B cell (primary cell): ENCODE measurements at regions not wholly inside any gene's neighbourhood (a gene's known extent, or its start where the extent isn't known, plus 50 kb on each side); places are given as distances from the start of the nearest gene placed in this dataset.

ENCODE experiments used
- ATAC-seq: fragments of 200-7000 bp; cut with Tn5 transposase; one replicate; pipeline ENCODE4 v1.10.0; 2021; ENCODE audit warnings: low read depth, mild to moderate bottlenecking, moderate number of reproducible peaks, moderate library complexity
- CTCF ChIA-PET: fragments of 350-600 bp; sonication (Branson Sonifier 250); formaldehyde crosslinking; loops from one replicate; lab custom pipeline; 2021; ENCODE audit warnings: antibody characterized with exemption, inconsistent platforms; lab: Charles Lee
- POLR2A ChIA-PET: fragments of 350-600 bp; sonication (Branson Sonifier 250); formaldehyde crosslinking; loops from one replicate; lab custom pipeline; 2021; ENCODE audit warnings: antibody characterized with exemption; lab: Charles Lee
- DNase-seq: peaks from one replicate; pipeline ENCODE4 v3.0.0; 2013
- H2AFZ ChIP-seq: 2 replicates; pipeline ENCODE4 v1.6.1; 2012; ENCODE audit warnings: mild to moderate bottlenecking, low read depth, low read length; ENCODE audit not compliant: insufficient read depth, poor library complexity, severe bottlenecking
- H3K27ac ChIP-seq, 2 donors: 1 replicate in 1 of 2; 2 replicates in 1 of 2; pipeline ENCODE4 v1.5.1; 2012 to 2013; ENCODE audit warnings: low read length in 2 of 2, mild to moderate bottlenecking in 2 of 2, moderate library complexity in 1 of 2
- H3K27me3 ChIP-seq, 4 experiments: fragments of 200-600 bp in 1 of 4; sonication (generic) in 1 of 4; replicated peaks in 1 of 4; 1 replicate in 2 of 4; 2 replicates in 2 of 4; pipeline versions ENCODE4 v1.6.1 to v1.7.0; 2013 to 2016; ENCODE audit warnings: low read length in 3 of 4, mild to moderate bottlenecking in 2 of 4, mixed read lengths in 1 of 4, moderate library complexity in 1 of 4; ENCODE audit not compliant: insufficient read depth in 4 of 4, control insufficient read depth in 3 of 4; ENCODE audit errors: control extremely low read depth in 1 of 4
- H3K36me3 ChIP-seq, 2 experiments: replicated peaks in 1 of 2; 1 replicate in 1 of 2; 2 replicates in 1 of 2; pipeline versions ENCODE4 v1.6.1 to v1.7.1; 2013; ENCODE audit warnings: low read length in 1 of 2; ENCODE audit not compliant: insufficient read depth in 2 of 2, control insufficient read depth in 1 of 2; ENCODE audit errors: control extremely low read depth in 1 of 2, extremely low read depth in 1 of 2
- H3K4me1 ChIP-seq, 2 donors: fragments of 200-600 bp in 1 of 2; sonication (generic) in 1 of 2; 1 replicate in 1 of 2; 2 replicates in 1 of 2; pipeline versions ENCODE4 v1.5.1 to v1.6.1; 2013 to 2017; ENCODE audit warnings: low read length in 2 of 2; ENCODE audit not compliant: control insufficient read depth in 2 of 2, insufficient read depth in 2 of 2
- H3K4me2 ChIP-seq: replicated peaks from 2 replicates; pipeline ENCODE3; 2012; ENCODE audit warnings: mild to moderate bottlenecking, low read depth, low read length; ENCODE audit not compliant: poor library complexity, severe bottlenecking
- H3K4me3 ChIP-seq, 5 experiments: fragments of 200-600 bp in 1 of 5; sonication (generic) in 1 of 5; 1 replicate in 3 of 5; 2 replicates in 2 of 5; pipeline versions ENCODE4 v1.5.1 to v1.7.0; 2011 to 2016; ENCODE audit warnings: low read length in 4 of 5, mild to moderate bottlenecking in 4 of 5, low read depth in 2 of 5, control low read depth in 1 of 5, moderate library complexity in 1 of 5; ENCODE audit not compliant: insufficient read depth in 1 of 5; ENCODE audit errors: control extremely low read depth in 1 of 5, extremely low read depth in 1 of 5
- H3K79me2 ChIP-seq: fragments of 200-600 bp; sonication (generic); one replicate; pipeline ENCODE4 v1.6.0; 2016; ENCODE audit warnings: low read length; ENCODE audit not compliant: control insufficient read depth, insufficient read depth
- H3K9ac ChIP-seq: fragments of 200-600 bp; sonication (generic); 2 replicates; pipeline ENCODE4 v1.6.1; 2017; ENCODE audit warnings: mild to moderate bottlenecking, low read length, moderate library complexity
- H3K9me3 ChIP-seq, 3 donors: one replicate each; pipeline versions ENCODE4 v1.6.1 to v1.7.1; 2013; ENCODE audit warnings: low read length in 2 of 3; ENCODE audit not compliant: control insufficient read depth in 2 of 3, insufficient read depth in 1 of 3; ENCODE audit errors: control extremely low read depth in 1 of 3
- H4K20me1 ChIP-seq: 2 replicates; pipeline ENCODE4 v1.6.0; 2012; ENCODE audit warnings: mild to moderate bottlenecking, low read length; ENCODE audit not compliant: insufficient read depth, control insufficient read depth, poor library complexity, severe bottlenecking
- H3K27ac Mint-ChIP-seq: one replicate; pipeline ENCODE4 v1.8.0; 2021; ENCODE audit warnings: mixed read lengths
- H3K27me3 Mint-ChIP-seq: one replicate; pipeline ENCODE4 v1.8.0; 2021; ENCODE audit warnings: mixed read lengths
- H3K4me1 Mint-ChIP-seq: one replicate; pipeline ENCODE4 v1.8.0; 2021; ENCODE audit warnings: mixed read lengths
- H3K4me3 Mint-ChIP-seq: one replicate; pipeline ENCODE4 v1.8.0; 2021; ENCODE audit warnings: mixed read lengths
- H3K9me3 Mint-ChIP-seq: one replicate; pipeline ENCODE4 v1.8.0; 2022; ENCODE audit warnings: mixed read lengths; ENCODE audit not compliant: insufficient read depth
- EZH2 ChIP-seq: IDR thresholded peaks from 2 replicates; pipeline ENCODE4 v1.6.1; 2012; ENCODE audit warnings: borderline replicate concordance, low read depth, mild to moderate bottlenecking, moderate library complexity, low read length; ENCODE audit not compliant: insufficient read depth, poor library complexity, severe bottlenecking
- WGBS: methylation state at CpG from one replicate; pipeline ENCODE4 v1.1.5; 2013; ENCODE audit warnings: missing lambda C conversion rate; ENCODE audit not compliant: insufficient coverage; 5-methylcytosine and 5-hydroxymethylcytosine counted together
- intact Hi-C: fragments of 100-400 bp; cut with micrococcal nuclease; formaldehyde crosslinking; loops from one replicate; pipeline ENCODE4 v1.10.0; 2022
- TF ChIP-seq, protein P1 (sequence below): fragments of 200-600 bp; IDR thresholded peaks from one replicate; pipeline ENCODE4 v1.8.0; 2022; ENCODE audit warnings: antibody characterized with exemption, mild to moderate bottlenecking

DNA sequence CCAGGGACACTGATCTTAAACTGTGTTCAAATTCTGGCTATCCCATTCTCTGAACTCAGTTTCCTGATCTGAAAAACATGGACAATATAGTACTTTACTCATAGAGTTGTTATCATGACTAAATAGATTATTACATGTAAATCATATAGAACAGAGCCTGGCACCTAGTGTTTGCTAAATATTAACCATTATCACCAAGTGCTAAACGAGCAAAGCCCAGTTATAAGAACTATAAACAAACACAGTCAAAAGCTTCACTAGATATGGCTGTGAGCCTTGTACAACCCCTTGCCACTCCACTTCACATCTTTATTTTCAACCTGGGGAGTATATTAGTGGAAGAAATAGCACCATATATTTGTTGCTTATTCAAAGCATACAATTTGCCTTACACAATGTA is 338.9 kb upstream of the CADM1 start:
- H3K27ac ChIP-seq: no peak overlapping the region
- no peak for DNase-seq
- ATAC-seq: no peak
- H3K9ac ChIP-seq: no peak overlapping the region
- no peaks in the 10 kb centered on the region for H3K4me1 Mint-ChIP-seq
- TF ChIP-seq EZH2: no peak
- TF ChIP-seq, protein P1, sequence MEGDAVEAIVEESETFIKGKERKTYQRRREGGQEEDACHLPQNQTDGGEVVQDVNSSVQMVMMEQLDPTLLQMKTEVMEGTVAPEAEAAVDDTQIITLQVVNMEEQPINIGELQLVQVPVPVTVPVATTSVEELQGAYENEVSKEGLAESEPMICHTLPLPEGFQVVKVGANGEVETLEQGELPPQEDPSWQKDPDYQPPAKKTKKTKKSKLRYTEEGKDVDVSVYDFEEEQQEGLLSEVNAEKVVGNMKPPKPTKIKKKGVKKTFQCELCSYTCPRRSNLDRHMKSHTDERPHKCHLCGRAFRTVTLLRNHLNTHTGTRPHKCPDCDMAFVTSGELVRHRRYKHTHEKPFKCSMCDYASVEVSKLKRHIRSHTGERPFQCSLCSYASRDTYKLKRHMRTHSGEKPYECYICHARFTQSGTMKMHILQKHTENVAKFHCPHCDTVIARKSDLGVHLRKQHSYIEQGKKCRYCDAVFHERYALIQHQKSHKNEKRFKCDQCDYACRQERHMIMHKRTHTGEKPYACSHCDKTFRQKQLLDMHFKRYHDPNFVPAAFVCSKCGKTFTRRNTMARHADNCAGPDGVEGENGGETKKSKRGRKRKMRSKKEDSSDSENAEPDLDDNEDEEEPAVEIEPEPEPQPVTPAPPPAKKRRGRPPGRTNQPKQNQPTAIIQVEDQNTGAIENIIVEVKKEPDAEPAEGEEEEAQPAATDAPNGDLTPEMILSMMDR: no peak
- H3K27me3 Mint-ChIP-seq: no peaks in the 10 kb centered on the region
- WGBS: no CpG with 5 or more reads among the region's 1 CpG
- H3K4me1 ChIP-seq: no peaks in the 10 kb centered on the region
- intact Hi-C loops: no loop called here
- no peak overlapping the region for H2AFZ ChIP-seq
- no peak overlapping the region for H3K4me3 ChIP-seq
- POLR2A ChIA-PET: no interaction called here
- CTCF ChIA-PET: no interaction called here
- no peaks in the 10 kb centered on the region for H3K79me2 ChIP-seq
- H3K4me3 Mint-ChIP-seq: no peak overlapping the region
- H3K27me3 ChIP-seq: no peaks in the 10 kb centered on the region
- no peaks in the 10 kb centered on the region for H3K9me3 Mint-ChIP-seq
- H3K9me3 ChIP-seq: no peaks in the 10 kb centered on the region
- H3K36me3 ChIP-seq: no peaks in the 10 kb centered on the region
- no peak overlapping the region for H3K27ac Mint-ChIP-seq
- H3K4me2 ChIP-seq: no peak overlapping the region
- no peaks in the 10 kb centered on the region for H4K20me1 ChIP-seq

DNA sequence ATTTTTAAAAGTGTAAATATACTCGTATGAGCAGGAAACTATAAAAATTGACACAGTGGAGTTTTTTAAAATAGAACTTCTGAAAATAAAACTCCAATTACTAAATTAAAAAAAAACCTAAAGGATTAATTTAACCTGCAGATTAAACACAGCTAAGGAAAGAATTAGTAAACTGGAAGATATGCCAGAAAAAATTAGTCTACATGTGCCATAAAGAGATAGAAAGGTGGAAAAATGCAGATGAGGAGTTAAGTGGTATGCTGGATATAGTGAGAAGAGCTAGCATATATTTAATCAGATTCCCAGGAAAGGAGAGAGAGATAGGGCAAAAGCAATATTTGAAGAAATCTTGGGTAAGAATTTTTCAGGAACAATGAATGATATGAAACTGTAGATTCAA is 315.8 kb upstream of the CADM1 start:
- Mint-ChIP-seq H3K9me3 (peaks cover 5% of the 10 kb centered on the region), H3K27me3 (no peaks in the 10 kb centered on the region), H3K27ac (no peak overlapping the region), H3K4me1 (no peaks in the 10 kb centered on the region), H3K4me3 (no peak overlapping the region)
- WGBS: no CpG with 5 or more reads among the region's 1 CpG
- H2AFZ ChIP-seq: no peak overlapping the region
- no peaks in the 10 kb centered on the region for H3K27me3 ChIP-seq
- no peaks in the 10 kb centered on the region for H3K4me1 ChIP-seq
- no peak for TF ChIP-seq EZH2
- TF ChIP-seq, protein P1: no peak
- DNase-seq (no peak), ATAC-seq (no peak)
- H3K36me3 ChIP-seq: no peaks in the 10 kb centered on the region
- ChIA-PET POLR2A (no interaction called here), CTCF (no interaction called here)
- H3K9me3 ChIP-seq: peaks cover 0 to 6% (median 1%) of the 10 kb centered on the region in 3 donors
- intact Hi-C loops: no loop called here
- no peak overlapping the region for H3K4me2 ChIP-seq
- no peak overlapping the region for H3K4me3 ChIP-seq
- no peak overlapping the region for H3K9ac ChIP-seq
- no peaks in the 10 kb centered on the region for H4K20me1 ChIP-seq
- H3K79me2 ChIP-seq: no peaks in the 10 kb centered on the region
- H3K27ac ChIP-seq: no peak overlapping the region
